Bronchial epithelial cell (primary cell): ENCODE measurements at regions not wholly inside any gene's neighbourhood (a gene's known extent, or its start where the extent isn't known, plus 50 kb on each side); places are given as distances from the start of the nearest gene placed in this dataset.

Experiments
- DNase-seq: peaks from one replicate; pipeline ENCODE4 v3.0.0-alpha.2; 2010; ENCODE audit warnings: low read depth
- FAIRE-seq: peaks from 2 replicates; lab custom pipeline; 2011; peaks lifted over from hg19 to GRCh38; lab: Jason Lieb, UNC
- H3K27me3 ChIP-seq: 2 replicates; pipeline ENCODE4 v1.5.1; 2011; ENCODE audit warnings: low read length; ENCODE audit not compliant: control insufficient read depth, insufficient read depth
- H3K36me3 ChIP-seq: 2 replicates; pipeline ENCODE4 v1.5.1; 2011; ENCODE audit warnings: low read length; ENCODE audit not compliant: control insufficient read depth, insufficient read depth
- H3K4me3 ChIP-seq: 2 replicates; pipeline ENCODE4 v1.5.1; 2011; ENCODE audit warnings: mild to moderate bottlenecking, low read depth, low read length, control low read depth
- CTCF ChIP-seq: IDR thresholded peaks from 2 replicates; pipeline ENCODE4 v1.5.1; 2011; ENCODE audit warnings: mild to moderate bottlenecking, moderate library complexity, low read length, control low read depth, inconsistent platforms; ENCODE audit not compliant: insufficient read depth, severe bottlenecking

GRCh38 chr13:112143046-112143752 is 76.2 kb downstream of the SOX1 start:
- TF ChIP-seq CTCF, result no peak
- DNase-seq (no peak), FAIRE-seq (no peak)
- no peaks in the 10 kb centered on the region for H3K27me3 ChIP-seq
- H3K36me3 ChIP-seq, result no peaks in the 10 kb centered on the region
- no peak overlapping the region for H3K4me3 ChIP-seq

- no peak for TF ChIP-seq CTCF
- no peaks in the 10 kb centered on the region for H3K27me3 ChIP-seq
- H3K4me3 ChIP-seq, result no peak overlapping the region
- no peak for FAIRE-seq
- peak; percentile 2 for DNase-seq
- H3K36me3 ChIP-seq, result no peaks in the 10 kb centered on the region
These were observed 77.0 kb downstream of the SOX1 start for GRCh38 chr13:112143753-112144615.

GRCh38 chr13:112144616-112145550 is 77.9 kb downstream of the SOX1 start:
- Histone ChIP-seq H3K36me3 (no peaks in the 10 kb centered on the region), H3K27me3 (no peaks in the 10 kb centered on the region), H3K4me3 (no peak overlapping the region)
- TF ChIP-seq CTCF, result no peak
- FAIRE-seq (peak; percentile 47), DNase-seq (no peak)

- no peak overlapping the region for H3K4me3 ChIP-seq
- no peak for TF ChIP-seq CTCF
- no peaks in the 10 kb centered on the region for H3K36me3 ChIP-seq
- no peaks in the 10 kb centered on the region for H3K27me3 ChIP-seq
- no peak for DNase-seq
- FAIRE-seq, result no peak
These were observed 78.8 kb downstream of the SOX1 start for GRCh38 chr13:112145551-112146360.

GRCh38 chr13:112150352-112150751 is 83.4 kb downstream of the SOX1 start:
- Histone ChIP-seq H3K36me3 (no peaks in the 10 kb centered on the region), H3K4me3 (no peak overlapping the region), H3K27me3 (no peaks in the 10 kb centered on the region)
- FAIRE-seq (no peak), DNase-seq (no peak)
- TF ChIP-seq CTCF, result no peak
